Skin epidermis (tissue), 12 donors: ENCODE measurements at regions not wholly inside any gene's neighbourhood (a gene's known extent, or its start where the extent isn't known, plus 50 kb on each side); places are given as distances from the start of the nearest gene placed in this dataset.
"Not testable (repeated sequence)": the region's sequence is repeated elsewhere in the genome, so short reads cannot be mapped to it uniquely, and the experiment has no call there.

Source experiments
- H3K27ac ChIP-seq, 21 experiments: fragments of 200-600 bp; sonication (generic) in 11 of 21; one replicate each; pipeline ENCODE4 v1.5.0; 2020; ENCODE audit warnings: mild to moderate bottlenecking in 3 of 21, inconsistent platforms in 2 of 21, moderate library complexity in 2 of 21
- H3K4me3 ChIP-seq, 7 experiments: fragments of 200-600 bp; sonication (generic) in 2 of 7; one replicate each; pipeline ENCODE4 v1.5.0; 2020; ENCODE audit warnings: inconsistent platforms in 2 of 7, mild to moderate bottlenecking in 2 of 7, moderate library complexity in 1 of 7

- Histone ChIP-seq H3K27ac (peak overlapping the region in 1 of 21 experiments; percentile 14), H3K4me3 (no peak overlapping the region)
Measured at GRCh38 chr3:159711560-159712333, 276.9 kb upstream of the IL12A start.

DNA sequence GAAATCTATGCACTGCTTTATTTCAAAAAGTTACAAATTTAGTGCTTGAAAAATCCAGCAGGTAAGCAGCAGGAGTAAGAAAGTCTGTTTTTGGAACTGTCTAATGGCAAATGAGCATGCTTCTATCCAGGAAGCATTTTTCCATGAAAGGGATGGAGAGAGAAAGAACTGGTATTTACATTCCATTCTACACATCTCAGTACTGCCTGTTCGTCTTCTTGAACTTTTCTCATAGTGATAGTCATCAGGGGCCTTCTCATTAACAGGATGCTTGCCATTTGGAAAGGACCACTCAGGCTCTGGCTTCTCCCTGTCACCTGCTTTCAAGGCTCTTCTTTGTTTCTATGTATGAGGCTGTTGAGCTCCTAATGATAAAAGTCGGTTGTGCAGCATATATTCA, 267.3 kb upstream of the IL12A start:
- no peak overlapping the region for H3K27ac ChIP-seq
- H3K4me3 ChIP-seq = no peak overlapping the region

DNA sequence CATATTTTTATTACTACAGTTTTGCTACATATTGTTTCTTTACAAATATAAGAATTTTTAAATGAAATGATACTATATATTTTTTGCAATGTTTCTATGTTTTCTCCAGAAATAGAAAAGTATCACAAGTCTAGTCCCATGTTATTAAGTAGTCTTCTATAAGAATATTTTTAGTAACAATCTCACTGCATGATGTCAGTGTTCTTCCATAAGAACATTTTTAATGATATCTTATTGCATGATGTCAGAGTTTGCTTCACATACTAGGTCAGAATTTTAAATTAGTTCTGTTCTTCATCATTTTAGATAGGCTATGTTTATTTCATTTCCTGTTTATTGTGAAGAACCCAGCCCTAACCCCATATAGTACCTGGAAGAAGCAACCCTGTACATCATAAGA, 265.3 kb upstream of the IL12A start:
- Histone ChIP-seq H3K27ac (no peak overlapping the region), H3K4me3 (no peak overlapping the region)

- H3K27ac ChIP-seq = no peak overlapping the region
- no peak overlapping the region for H3K4me3 ChIP-seq
Measured at GRCh38 chr3:159724627-159725026, 264.0 kb upstream of the IL12A start.

- H3K27ac ChIP-seq = no peak overlapping the region
- H3K4me3 ChIP-seq = no peak overlapping the region
Measured at GRCh38 chr3:159726231-159726964, 262.2 kb upstream of the IL12A start.

GRCh38 chr3:159727506-159727905, 261.1 kb upstream of the IL12A start:
- H3K27ac ChIP-seq = no peak overlapping the region

GRCh38 chr3:159731254-159731653, 257.4 kb upstream of the IL12A start:
- H3K4me3 ChIP-seq = no peak overlapping the region
- H3K27ac ChIP-seq = no peak overlapping the region

More at GRCh38 chr3:159727506-159727905, 261.1 kb upstream of the IL12A start:
- no peak overlapping the region for H3K4me3 ChIP-seq

DNA sequence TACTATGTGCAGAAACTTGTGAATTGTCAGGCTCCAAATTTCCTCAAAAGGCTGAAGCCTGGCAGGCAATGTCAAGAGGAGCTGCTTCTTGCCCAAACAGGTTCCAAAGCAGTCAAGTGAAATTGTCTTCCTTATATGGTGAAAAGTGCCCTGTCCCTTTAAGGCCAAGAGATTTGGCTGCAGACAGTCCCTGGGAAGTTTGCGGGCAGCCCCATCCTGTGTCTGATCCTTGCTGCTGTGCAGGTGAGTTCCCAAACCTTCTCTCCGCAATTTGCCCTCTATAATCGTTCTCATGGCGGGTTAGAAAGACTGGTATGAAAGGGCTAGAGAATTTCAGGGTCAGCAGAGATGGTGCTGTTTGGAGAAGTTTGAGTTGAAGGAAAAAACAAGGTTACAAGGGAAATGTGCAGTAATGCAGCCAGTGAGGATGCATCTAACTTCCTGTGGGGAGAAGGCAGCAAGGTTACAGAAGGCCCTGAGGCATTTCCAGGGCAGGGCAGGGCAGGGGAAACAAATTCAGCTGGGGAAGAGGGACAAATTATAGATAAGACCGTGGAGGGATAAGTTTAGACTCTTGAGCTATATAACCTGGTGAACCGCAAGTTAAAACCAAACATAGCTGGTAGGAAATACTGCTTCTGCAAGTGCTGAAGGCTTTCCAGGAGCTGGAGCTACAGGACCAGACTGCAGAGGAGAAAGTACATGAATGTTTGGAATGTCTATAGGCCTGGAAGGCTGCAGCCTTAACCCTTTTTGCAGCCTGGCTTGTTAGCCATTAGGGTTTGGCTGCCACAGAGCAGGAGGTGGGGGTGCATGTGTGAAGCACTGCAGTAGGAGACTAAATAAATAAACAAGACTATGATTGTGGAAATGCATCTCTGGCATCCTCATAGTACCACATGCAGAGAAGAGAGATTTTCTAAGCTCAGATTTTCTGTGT, 256.2 kb upstream of the IL12A start:
- no peak overlapping the region for H3K27ac ChIP-seq
- no peak overlapping the region for H3K4me3 ChIP-seq

GRCh38 chr3:159733194-159733860, 255.3 kb upstream of the IL12A start:
- Histone ChIP-seq H3K4me3 (no peak overlapping the region), H3K27ac (no peak overlapping the region)

GRCh38 chr3:159734681-159735080, 254.0 kb upstream of the IL12A start:
- H3K4me3 ChIP-seq = no peak overlapping the region
- no peak overlapping the region for H3K27ac ChIP-seq

- no peak overlapping the region for H3K4me3 ChIP-seq
- no peak overlapping the region for H3K27ac ChIP-seq
Measured at GRCh38 chr3:159739166-159739565, 249.5 kb upstream of the IL12A start.

GRCh38 chr3:159739969-159740368, 248.7 kb upstream of the IL12A start:
- H3K4me3 ChIP-seq = no peak overlapping the region
- no peak overlapping the region for H3K27ac ChIP-seq

DNA sequence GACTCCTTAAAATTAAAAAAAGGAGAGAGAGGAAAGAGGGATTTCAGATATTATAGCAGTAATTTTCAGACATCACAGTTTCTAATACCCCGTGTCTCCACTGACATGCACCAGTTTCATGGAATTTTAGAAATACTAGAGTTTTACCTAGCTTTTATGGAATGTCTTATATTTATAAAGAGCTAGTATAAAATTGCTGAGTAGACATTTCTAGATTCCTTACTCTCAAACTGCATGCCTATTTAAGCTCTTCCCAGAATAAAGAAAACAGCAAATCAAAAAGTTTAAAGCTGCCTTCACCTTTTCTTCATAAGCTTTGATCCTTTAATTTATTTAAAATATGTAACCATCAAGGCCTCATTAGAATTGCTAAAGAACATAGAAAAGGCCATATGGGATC, 247.4 kb upstream of the IL12A start:
- H3K4me3 ChIP-seq = no peak overlapping the region

DNA sequence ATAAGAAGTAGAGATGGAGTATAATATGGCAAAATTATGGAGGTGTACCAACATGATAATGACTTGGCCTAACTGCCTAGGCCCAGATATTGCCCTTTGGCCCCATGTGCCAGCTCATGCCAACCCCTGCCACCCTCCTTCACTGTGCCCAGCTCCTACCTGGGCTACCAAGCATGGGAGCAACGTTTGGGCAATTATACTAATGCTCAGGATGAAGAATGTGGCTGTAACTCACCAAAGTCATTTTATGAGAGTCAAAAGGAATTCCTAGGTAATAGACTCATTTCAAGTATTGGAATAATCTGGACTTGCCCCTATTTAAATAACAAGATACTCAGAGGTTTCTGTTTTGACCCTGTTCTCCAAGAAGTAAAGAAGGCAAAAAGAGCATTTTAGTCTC, 240.2 kb upstream of the IL12A start:
- no peak overlapping the region for H3K4me3 ChIP-seq
- no peak overlapping the region for H3K27ac ChIP-seq

More for the DNA sequence above, 247.4 kb upstream of the IL12A start:
- no peak overlapping the region for H3K27ac ChIP-seq

DNA sequence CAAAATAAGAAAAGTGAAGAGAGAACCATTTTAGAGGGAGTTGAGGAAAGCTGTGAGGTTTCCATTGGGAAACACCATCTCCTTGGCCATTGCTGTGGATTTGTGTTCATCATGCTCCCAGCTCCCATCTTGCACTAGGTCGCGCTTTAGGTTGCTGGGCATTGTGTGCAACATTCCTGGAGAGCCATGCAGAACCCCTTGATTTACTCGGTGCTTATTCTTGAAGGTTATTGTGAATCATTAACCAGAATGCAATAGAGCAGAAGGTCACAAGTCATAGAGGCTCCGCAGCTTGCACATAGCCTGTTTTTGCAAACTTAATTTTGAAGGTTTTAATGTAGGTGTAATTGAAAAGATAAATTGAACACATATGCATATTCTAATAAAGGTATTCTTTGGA, 239.2 kb upstream of the IL12A start:
- Histone ChIP-seq H3K27ac (no peak overlapping the region), H3K4me3 (no peak overlapping the region)

DNA sequence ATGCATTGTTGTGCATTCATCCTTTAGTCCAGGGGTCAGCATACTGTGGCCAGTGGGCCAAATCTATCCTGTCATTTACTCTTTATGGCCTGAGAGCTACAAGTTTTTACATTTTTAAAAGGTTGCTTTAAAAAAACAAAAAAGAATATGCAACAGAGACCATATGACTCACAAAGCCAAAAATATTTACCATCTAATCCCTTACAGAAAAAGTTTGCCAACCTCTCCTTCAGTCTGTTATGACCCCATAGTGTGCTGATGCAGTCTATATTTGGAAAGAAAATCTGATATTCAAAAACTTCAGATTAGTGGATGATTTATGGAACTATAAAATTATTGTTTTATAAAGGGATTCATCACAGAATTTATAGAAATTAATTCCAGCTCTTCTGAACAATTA, 237.5 kb upstream of the IL12A start:
- no peak overlapping the region for H3K27ac ChIP-seq
- no peak overlapping the region for H3K4me3 ChIP-seq

DNA sequence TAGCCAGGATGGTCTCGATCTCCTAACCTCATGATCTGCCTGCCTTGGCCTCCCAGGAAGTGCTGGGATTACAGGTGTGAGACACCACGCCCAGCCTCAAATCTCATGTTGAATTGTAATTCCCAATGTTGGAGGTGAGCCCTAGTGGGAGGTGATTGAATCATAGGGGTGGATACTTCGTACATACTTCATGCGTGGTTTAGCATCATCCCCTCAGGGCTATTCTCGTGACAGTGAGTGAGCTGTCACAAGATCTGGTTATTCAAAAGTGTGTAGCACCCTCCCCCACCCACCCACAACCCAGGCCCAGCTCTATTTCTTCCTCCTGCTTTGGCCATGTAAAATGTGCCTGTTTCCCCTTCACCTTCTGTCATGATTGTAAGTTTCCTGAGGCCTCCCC, 236.9 kb upstream of the IL12A start:
- H3K27ac ChIP-seq = no peak overlapping the region

GRCh38 chr3:159756279-159757207, 232.1 kb upstream of the IL12A start:
- H3K27ac ChIP-seq, H3K4me3 ChIP-seq: not testable (repeated sequence)

More for the DNA sequence above, 236.9 kb upstream of the IL12A start:
- H3K4me3 ChIP-seq = no peak overlapping the region
